NCI-H2107 treated with DMSO at 0.1 percent for 48 hours (cell line): ENCODE measurements at regions not wholly inside any gene's neighbourhood (a gene's known extent, or its start where the extent isn't known, plus 50 kb on each side); places are given as distances from the start of the nearest gene placed in this dataset.
A peak's percentile ranks its signal among the peaks of the same experiment; 100 is the strongest.
"Not testable (repeated sequence)": the region's sequence is repeated elsewhere in the genome, so short reads cannot be mapped to it uniquely, and the experiment has no call there.

Experiments
- DNase-seq: peaks from one replicate; lab custom pipeline; 2025; ENCODE audit not compliant: unreplicated experiment; lab: John Stamatoyannopoulos, UW

DNA sequence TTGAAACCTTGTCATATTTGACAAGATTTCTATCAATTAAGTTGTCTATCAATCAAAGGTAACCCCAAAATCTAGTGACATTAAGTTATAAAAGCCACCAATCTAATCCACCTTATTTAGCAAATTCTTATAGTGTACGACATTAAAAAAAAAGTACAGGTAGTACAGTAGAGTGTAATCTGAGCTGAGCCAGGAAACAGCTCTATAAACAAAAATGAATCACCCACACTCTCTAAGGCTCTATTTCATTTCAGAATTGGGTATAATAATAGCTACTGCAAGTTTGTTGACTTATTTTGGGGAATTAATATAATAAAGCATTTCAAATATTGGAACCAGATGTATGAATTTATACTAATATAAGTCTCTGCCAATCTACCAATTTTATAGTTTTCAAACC lies 342.4 kb upstream of the FLRT2 start:
- peak; percentile 69 for DNase-seq

DNA sequence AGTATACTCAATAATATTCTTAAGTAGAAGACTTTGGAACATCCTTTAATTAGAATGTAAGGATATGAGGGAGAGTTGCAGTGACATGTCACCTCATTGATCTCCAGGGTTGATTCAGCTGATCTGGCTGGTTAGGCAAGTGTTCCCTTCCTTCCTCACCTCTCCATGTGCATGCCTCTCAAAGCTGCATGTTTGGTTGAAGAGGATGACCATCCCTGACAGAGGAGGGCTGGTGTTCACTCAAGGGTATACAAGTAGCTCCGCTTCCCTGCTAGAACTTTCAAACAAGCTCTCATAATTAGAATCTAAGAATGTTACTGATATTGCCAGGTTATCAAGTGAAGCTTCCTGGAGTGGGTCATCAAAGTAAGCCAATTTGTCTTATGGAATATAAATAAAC lies 341.1 kb upstream of the FLRT2 start:
- DNase-seq = no peak

DNA sequence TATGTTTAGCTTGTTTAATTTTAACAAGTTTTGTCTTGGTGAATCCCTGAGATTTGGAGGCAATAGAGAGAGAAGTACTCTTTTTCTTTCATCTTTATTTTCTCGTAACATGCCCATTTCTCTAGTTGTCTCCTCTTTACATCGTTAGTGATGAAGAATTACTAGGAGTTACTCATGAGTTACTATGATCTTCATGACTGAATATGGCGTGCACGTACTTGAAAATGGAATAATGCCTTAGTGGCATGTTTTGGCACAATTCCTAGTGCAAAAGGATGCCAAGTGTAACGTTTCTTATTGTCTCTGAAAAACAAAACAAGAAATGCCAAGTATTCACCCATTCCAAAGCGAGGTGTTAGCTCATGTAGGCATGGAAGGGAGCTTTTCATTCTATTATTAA lies 340.7 kb upstream of the FLRT2 start:
- not testable (repeated sequence) for DNase-seq

DNA sequence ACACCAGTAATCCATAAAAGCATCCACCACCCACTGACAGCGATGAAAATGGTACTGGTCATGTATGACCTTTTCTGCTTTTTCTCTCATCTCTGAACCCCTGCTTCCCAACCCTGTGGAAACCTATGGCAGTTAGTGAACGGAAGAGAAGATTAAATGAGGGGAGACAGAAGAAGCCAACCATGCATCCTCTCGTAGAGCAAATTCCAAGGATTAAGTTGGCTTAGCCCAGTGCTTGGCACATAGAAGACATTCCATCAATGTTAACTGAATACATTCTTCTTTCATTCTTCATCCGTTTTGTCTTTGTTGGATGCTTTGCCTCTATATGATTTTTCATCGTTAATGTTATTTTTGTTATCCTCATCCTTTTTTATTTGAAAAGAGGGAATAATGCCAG lies 339.7 kb upstream of the FLRT2 start:
- no peak for DNase-seq

DNA sequence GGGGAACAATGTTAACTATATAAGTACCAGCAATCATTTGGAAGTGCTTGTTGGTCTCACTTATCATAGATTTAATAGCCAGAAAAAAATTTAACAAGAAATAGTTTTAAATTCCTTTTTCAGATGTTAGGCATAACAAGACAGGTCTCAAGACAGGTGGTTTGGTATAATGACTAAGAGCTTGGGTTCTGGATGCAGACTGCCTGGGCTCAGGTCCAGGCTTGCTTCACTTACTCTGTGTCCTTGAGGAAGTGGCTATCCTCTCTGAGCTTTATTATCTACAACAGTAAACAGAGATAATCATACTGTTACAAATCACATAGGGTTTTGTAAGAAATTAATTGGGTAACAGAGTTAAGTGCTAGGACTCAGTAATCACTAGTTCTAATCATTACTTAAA lies 338.0 kb upstream of the FLRT2 start:
- DNase-seq = no peak

DNA sequence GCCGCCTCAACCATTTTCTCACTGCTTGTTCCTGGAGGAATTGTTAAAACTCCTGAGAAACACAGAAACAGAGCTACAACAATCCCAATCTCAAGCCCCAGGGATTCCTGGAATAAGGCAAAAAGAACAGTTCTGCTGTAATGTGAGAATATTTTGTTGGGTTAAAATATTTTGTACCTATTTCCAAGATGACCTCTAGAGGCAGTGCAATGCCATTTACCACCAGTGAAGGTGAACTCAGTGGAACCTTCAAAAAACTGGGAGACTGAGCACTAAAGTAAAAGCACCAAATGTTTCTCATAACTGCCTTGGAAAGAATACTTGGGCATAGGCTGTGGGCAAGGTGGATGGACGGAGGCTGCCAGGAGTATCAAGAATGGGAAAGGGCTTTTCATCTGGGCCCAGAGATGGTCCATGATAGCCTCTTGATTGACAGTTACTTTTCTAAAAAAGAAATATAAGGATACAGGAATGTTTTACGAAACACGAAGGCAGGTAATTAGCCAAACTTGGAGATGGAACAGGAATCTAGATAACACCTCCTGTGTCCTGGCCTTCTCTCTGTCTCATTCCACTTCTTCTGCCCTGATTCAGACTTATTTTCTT lies 334.0 kb upstream of the FLRT2 start:
- DNase-seq = no peak

DNA sequence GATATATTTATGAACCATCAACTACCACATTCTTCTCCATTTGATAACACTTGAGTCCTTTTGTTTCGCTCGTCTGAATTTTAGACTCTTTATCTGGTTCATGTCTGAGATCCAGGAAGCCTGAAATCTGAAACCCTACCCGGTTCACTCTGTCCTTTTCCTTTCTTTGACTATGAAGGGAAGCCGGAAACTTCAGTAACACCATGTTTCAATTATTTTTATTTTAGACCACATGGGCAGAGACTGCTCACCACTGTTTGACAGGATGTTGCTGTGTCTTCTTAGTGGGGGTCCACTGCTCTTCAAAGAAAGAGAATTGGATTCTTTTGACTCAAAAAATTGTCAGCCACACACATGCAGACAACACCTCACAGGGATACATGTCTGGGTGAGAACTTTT lies 331.9 kb upstream of the FLRT2 start:
- DNase-seq = peak; percentile 34

DNA sequence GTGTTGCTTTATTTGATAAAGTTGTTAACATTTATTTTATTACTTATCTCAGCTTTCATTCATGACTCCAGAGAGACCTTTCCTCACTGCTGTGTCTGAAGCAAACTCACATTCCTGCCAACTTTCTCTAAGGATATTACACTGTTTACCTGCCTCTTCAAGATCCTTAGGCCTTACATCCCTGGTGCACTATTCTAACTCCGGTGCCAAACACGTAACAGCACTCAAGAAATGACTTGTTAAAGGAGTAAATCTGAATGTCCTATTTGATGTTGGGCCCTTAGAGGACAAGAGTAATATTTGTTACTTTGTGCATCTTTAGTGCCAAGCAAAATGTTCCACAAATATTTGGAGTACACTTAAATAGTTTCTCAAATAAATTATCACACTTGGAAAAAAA lies 324.1 kb upstream of the FLRT2 start:
- no peak for DNase-seq

DNA sequence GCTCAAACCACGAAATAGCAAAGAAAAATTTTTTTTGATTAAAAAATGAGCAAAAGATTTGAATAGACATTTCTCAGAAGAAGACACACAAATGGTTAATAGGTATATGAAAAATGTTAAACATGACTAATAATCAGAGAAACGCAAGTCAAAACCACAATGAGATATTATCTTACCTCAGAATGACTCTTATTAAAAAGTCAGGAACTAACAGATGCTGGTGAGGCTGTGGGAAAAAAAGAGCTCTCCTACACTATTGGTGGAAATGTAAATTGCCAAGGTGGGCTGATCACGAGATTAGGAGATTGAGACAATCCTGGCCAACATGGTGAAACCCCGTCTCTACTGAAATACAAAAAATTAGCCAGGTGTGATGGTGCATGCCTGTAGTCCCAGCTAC lies 315.5 kb upstream of the FLRT2 start:
- no peak for DNase-seq

DNA sequence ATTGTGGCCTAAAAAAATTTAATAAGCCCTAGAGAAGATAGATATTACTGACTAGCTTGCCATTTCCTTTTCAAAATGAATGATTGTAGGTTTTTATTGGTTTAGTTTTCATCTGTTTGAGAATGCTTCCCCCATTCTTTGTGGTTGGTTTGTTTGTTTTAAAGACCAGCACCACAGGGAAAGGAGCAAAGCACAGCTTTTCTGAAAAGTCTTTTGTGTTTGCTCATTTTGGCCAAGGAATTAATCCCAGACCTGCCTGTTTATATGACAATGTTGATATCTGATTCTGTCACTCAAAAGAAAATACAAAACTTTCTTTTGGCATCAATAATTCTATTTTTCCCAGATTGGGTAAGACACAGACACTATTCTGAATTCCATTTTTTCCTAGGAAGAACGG lies 312.5 kb upstream of the FLRT2 start:
- DNase-seq = no peak

DNA sequence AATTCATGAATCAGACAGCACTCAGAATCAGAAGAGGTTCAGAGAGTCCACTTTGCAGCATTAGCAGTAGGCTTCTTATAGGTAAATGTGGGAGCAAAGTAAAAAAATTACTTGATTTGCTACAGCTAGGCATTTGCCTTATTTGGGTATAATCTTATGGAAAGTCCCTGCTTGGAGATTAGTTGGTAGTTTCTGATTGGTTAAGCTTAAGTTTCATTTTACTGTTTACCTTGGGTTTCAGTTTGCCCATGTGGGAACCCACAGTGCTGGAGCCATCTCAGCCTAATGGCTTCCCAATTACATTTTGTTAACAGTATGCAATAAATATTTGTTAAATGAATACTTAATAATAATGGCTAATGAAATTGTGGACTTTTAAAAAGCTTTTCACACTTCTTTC lies 311.0 kb upstream of the FLRT2 start:
- no peak for DNase-seq

DNA sequence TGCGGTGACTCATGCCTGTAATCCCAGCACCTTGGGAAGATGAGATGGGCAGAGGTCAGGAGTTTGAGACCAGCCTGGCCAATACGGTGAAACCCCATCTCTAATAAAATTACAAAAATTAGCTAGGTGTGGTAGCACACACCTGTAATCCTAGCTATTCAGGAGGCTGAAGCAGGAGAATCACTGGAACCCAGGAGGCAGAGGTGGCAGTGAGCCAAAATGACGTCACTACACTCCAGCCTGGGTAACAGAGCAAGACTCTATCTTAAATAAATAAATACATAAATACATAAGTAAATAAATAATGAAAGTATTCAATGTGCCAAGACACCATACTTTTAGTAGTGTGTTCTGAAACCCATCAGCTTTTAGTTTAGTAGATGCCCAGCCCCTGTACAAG lies 308.1 kb upstream of the FLRT2 start:
- no peak for DNase-seq

DNA sequence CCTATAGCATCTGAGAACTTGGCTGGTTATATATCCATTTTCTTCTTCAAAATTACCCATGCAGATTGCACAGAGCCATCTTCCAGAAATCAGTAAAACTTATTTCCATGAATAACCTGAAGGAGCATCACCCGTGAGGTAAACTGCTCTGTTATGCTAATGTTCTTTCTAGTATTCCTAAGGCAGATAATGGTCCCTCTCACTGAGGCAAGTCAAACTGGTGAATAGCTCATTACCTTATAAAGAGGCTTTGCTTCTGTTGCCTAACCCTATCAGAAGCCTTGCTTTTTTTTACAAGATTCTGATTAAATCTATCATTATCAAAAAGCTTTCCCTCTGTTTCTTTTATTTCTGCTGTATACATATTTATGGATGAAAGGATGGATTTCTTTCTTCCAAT lies 307.6 kb upstream of the FLRT2 start:
- DNase-seq = no peak

DNA sequence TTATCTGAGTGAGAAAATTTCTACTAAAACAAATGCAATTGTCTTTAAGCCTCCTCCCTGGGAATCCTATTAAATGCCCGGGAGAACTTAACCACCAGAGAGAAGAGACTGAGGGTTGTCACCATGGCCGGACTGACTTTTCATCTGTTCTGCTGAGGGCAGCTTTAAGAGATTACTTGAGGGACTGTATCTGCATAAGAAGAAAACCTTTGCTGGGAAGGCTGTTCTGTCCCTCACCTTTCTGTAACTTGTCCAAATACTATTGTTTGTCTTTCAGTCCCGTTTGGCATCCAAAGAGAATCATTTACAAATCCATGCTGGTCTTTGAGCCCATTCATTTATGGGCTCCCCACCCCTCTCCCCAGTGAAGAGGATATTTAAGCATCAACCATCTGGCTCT lies 306.3 kb upstream of the FLRT2 start:
- DNase-seq = no peak

DNA sequence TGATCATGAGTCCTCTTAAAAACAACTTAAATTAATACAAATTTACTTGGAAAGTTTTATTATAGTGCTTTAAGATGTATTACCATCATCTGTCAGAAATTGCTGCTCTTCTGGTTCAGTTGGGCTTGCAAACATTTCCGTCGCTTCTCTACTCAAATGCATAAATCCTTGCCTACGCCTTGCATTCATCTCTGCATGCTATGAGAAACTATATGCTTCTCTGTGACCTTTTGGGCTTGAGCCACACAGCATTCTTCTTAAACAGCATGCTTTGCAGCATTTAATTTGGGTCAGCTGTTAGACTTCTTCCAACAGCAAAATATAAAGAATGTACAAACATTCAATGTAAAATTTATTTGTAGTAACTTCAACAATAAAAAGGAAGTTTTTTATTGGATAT lies 305.7 kb upstream of the FLRT2 start:
- DNase-seq = no peak

DNA sequence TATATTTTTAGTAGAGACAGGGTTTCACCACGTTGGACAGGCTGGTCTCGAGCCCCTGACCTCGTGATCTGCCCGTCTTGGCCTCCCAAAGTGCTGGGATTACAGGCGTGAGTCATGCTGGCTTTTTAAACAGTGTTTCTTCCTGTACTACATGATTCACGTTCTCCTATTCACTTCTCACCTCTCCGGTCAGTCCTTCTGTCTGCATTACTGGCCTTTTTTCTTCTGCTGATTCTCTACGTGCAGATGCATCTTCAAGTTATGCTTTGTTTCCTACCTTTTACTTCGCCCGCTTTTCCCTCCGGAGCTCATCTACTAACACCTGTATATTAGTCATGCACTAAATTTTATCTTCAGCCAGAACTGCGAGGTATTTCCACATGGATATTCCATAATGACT lies 296.2 kb upstream of the FLRT2 start:
- DNase-seq = no peak

DNA sequence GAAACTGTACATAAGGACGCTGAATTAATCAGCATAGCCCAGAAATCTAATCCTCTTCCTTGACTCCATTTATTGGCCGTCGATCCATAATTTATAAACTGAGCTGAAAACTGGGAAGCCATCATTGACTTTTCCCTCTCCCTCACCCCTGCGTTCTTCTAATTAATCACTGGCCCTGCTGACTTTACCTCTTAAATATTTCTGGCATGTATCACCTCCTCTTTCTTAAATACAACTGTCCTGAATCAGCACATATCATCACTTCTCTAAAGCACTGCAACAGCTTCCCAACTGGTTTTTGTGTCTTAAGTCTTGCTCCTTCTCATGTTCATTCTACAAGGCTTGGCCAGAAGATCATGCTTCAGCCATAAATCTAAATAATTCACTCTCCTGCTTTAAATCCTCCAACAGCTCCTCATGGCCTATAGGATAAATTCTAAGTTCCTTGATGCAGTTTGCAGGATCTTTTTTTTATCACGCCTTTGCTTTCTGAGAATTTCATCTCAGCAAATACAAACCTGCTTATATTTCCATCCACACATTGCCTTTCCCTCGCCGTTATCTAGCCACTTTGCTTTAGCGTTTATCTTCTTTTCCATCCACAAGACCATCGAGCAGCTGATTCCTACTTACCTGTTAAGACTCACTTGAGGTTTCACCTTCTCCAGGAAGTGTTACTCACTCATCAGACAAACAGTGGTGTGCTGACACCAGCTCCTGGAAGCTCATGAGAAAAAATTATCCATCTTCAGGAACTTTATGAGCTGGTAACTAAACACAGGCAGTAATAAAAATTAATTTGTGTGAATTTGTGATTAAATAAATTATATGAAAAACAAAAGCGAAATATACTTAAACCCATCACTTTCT lies 295.6 kb upstream of the FLRT2 start:
- no peak for DNase-seq

DNA sequence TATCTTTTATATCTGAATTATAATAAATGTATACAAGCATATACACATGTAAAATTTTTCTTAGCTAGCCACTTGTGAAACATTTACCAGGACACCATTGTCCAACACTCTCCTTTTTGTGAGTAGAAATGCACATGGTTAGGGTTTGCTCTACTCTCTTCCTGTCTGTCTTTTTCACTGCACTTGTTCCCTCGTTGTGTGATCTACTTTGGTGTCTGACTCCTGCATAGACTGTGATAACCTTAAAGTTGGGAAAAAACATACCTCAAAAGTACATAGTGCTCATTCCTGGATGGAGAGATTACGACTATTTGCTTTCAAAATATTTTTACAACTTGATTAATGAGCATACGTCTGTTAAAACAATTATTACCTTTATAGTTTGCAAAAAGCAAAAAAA lies 294.1 kb upstream of the FLRT2 start:
- DNase-seq = no peak

DNA sequence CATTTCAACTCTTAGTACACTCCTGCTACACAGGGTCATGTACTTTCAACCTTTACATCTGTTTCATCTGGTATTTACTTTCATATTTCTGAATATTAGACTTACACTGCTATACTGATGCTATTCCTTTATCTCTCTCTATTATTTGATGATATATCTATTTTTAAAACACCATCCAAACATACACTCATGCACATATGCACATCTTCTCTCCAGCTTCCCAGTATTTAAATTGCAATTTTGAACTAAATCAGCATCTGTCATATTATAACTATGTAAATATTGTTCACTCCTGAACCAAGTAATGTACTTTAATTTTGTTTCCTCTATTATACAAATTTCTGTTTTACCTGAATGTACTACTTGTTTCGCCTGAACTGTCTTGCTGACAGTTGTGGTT lies 293.6 kb upstream of the FLRT2 start:
- DNase-seq = no peak

DNA sequence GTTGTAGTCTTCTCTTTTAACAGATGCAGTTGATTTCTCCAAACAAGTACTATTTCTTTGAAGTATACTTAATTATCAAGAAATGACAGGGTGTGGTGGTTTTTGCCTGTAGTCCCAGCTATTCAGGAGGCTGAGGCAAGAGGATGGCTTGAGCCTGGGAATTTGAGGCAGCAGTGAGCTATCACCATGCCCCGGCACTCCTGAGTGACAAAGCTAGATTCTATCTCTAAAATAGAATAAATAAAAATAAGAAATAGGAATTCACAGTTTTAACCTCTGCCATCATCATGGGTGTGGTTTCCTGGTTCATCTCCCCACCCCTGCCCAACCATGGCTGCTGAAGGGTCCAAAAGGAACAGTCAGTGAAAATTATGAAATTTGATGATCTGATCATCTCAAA lies 290.2 kb upstream of the FLRT2 start:
- DNase-seq = no peak

DNA sequence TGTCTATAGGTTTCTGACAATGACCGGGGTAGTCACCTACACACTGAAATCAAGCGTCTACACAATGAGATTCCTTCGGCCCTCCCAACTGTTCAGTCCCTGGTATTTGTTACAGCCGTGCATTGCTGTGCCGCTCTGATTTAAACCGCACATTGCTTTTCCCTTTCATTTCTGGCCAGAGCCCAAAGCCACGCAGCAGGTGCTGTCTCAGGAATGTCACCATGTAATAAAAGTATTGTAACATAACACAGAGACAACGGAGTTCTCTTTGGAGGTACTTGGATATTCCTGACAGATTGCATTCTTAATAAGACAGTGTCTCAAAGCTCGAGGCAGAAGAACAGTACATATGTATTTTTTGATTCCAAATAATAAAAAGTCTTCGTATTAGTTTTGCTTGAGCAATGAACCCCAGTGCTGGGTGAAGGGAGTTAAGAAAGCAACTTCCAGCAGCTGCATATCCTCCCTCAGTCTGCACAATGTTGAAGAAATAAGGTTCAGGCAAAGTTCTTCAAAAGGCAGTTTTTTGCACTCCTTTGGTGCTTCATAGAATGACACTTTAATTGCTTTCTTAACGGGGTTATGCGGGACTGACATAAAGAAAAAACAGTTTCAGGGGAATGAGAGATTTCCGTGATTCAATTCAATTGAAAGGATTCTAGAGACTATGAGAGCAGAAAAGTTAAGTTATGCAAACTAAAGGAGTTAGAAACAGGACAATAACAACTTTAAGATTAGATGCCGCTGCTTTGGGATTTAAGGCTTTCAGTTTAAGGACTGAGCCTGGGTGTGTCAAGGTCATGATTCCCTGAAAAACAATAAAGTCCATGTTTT lies 288.7 kb upstream of the FLRT2 start:
- peak; percentile 86 for DNase-seq

DNA sequence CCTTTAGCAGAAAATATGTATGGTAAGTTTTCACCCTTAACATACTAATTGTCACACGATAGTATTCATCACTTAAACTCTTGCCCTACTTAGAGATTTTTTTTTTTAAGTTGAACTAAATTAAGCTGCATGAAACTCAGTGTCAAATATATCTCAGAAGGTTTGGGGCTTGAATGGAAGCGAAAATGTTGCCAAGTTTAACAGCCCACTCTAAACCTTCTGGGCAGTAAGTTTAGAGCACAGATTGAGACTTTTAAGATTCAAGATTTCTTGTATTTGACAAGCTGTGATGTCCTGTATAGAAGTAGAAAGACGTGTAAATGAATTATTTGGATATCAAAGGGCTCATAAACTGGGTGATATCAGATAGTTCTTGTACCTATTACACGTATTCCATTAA lies 287.3 kb upstream of the FLRT2 start:
- DNase-seq = no peak
